ENCODE measurements at regions not wholly inside any gene's neighbourhood (a gene's known extent, or its start where the extent isn't known, plus 50 kb on each side); places are given as distances from the start of the nearest gene placed in this dataset.
"Not testable (repeated sequence)": the region's sequence is repeated elsewhere in the genome, so short reads cannot be mapped to it uniquely, and the experiment has no call there.

DNA sequence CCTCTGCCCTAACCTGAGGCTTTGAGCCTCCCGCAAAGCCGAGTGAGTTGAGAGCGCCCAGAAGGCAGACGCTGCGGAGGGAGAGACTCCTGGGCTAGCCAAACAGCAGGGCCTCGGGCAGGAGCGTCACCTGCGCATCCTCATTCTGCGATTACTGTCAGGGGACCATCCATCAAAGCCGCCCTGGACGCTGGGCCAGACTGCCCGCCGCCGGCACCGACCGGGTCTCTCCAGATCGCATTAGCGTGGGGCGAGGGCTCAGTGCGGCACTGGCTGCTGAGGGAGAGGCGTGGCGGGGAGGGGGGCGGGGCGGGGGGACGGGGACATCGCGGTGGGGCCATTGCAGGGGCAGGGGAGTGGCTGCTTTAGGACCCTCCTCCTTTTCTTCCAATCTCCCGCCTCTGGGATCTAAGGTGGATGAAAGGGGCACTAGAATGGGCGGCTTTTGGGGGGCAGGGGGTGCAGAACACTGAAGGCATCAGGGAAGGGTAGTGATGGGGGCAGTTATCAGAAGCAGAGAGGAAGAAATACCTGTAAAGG lies 465.7 kb downstream of the CNTNAP3B start:
- TF ChIP-seq, protein P1, sequence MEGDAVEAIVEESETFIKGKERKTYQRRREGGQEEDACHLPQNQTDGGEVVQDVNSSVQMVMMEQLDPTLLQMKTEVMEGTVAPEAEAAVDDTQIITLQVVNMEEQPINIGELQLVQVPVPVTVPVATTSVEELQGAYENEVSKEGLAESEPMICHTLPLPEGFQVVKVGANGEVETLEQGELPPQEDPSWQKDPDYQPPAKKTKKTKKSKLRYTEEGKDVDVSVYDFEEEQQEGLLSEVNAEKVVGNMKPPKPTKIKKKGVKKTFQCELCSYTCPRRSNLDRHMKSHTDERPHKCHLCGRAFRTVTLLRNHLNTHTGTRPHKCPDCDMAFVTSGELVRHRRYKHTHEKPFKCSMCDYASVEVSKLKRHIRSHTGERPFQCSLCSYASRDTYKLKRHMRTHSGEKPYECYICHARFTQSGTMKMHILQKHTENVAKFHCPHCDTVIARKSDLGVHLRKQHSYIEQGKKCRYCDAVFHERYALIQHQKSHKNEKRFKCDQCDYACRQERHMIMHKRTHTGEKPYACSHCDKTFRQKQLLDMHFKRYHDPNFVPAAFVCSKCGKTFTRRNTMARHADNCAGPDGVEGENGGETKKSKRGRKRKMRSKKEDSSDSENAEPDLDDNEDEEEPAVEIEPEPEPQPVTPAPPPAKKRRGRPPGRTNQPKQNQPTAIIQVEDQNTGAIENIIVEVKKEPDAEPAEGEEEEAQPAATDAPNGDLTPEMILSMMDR (IDR thresholded peaks at IDR 0.05) = not testable (repeated sequence)
- TF ChIP-seq EZH2 (IDR thresholded peaks at IDR 0.05) = not testable (repeated sequence)

All from neural progenitor cell (in vitro differentiated cells).